Putamen (tissue), 1 donor: ENCODE measurements at regions not wholly inside any gene's neighbourhood (a gene's known extent, or its start where the extent isn't known, plus 50 kb on each side); places are given as distances from the start of the nearest gene placed in this dataset.
"Not testable (repeated sequence)": the region's sequence is repeated elsewhere in the genome, so short reads cannot be mapped to it uniquely, and the experiment has no call there.

Experiments
- DNase-seq: peaks from one replicate; pipeline ENCODE4 v3.0.0-alpha.2; 2016; ENCODE audit warnings: low spot score

- no peak for DNase-seq
Measured at GRCh38 chr17:14547556-14547955, 246.7 kb downstream of the HS3ST3B1 start.

- no peak for DNase-seq
Measured at GRCh38 chr17:14547016-14547415, 246.1 kb downstream of the HS3ST3B1 start.

- DNase-seq: no peak
Measured at GRCh38 chr17:14545156-14545906, 244.4 kb downstream of the HS3ST3B1 start.

GRCh38 chr17:14541714-14542113, 240.8 kb downstream of the HS3ST3B1 start:
- DNase-seq: no peak

- DNase-seq: no peak
Measured at GRCh38 chr17:14539801-14540200, 238.9 kb downstream of the HS3ST3B1 start.

DNA sequence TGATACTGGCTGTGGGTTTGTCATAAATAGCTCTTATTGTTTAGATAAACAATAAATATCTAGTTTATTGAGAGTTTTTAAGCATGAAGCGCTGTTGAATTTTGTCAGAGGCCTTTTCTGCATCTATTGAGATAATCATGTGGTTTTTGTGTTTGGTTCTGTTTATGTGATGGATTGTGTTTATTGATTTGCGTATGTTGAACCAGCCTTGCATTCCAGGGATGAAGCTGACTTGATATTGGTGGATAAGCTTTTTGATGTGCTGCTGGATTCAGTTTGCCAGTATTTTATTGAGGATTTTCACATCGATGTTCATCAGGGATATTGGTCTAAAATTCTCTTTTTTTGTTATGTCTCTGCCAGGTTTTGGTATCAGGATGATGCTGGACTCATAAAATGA, 231.4 kb downstream of the HS3ST3B1 start:
- not testable (repeated sequence) for DNase-seq

- no peak for DNase-seq
Measured at GRCh38 chr17:14525551-14526455, 224.9 kb downstream of the HS3ST3B1 start.

DNA sequence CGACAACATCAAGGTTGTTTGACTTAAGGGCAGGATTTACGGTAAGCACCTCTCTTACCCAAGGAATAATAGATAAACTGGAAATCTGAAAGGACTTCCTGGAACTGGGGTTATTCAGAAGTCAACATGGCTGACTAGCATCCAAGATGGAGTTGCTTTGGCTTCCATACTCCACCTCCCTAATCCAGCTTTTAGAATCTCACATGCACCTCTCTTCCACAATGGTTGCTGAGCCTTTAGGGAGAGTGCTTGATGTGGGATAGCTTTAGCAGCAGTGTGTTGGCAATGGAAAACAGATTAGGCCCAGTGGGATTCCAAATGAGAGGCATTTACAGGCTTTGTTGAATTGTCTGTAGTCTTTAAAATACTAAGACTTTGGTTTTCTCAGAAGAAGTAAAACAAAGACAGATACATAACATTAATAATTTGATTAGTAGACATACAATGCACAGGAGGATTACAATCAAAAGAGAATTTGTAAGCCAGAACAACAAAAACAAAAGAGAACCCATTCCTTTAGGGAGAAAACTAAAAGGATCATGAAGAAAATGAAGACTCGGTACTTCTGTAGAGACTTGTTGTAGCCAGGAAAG, 222.0 kb downstream of the HS3ST3B1 start:
- no peak for DNase-seq

DNA sequence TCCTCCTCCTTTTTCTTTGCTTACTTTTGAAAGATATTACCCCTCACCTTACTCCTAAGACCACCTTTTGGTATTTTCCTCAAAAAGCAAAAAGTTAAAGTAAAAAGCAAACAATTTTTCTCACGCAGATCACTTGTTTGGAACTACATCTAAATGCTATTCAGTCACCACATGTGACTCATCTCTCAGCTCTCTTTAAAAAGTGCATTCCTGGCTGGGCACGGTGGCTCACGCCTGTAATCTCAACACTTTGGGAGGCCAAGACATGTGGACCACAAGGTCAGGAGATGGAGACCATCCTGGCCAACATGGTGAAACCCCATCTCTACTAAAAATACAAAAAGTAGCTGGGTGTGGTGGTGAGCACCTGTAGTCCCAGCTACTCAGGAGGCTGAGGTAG, 218.0 kb downstream of the HS3ST3B1 start:
- DNase-seq: not testable (repeated sequence)

DNA sequence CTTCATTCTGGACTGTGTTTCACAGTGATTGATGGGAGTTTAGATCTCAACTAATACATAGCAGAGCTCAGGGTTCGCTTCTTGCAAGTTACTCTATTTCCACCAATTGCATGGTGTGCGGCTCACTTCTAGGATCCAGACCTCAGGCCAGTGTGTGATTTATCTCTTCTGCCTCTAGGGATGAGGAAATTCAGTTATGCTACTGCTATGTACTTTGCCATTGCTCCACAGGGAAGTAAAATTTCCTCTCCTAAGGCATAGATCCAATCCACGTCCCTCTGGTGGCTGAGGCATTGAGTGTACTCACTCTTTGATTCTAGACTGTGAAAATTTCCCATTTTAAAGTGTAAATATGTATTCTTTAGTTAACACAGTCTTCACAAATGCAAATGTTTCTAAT, 214.1 kb downstream of the HS3ST3B1 start:
- DNase-seq: no peak

DNA sequence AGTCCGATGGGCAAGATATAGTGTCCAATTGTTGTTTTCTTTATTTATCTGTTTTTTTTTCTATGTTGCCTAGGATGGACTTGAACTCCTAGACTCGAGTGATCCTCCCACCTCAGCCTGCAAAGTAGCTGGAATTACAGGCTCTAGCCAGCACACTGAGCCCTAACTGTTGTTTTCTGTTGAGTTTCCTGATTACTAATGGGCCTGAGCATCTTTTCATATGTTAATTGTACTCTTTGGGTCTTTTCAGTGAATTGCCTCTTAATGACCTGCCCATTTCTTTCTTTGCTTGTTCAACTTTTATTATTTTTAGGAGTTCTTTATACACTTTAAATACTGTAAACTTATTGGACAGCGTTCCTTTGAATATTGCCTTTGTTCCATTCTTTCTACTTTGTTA, 213.0 kb downstream of the HS3ST3B1 start:
- no peak for DNase-seq

- no peak for DNase-seq
Measured at GRCh38 chr17:14510136-14510535, 209.3 kb downstream of the HS3ST3B1 start.

DNA sequence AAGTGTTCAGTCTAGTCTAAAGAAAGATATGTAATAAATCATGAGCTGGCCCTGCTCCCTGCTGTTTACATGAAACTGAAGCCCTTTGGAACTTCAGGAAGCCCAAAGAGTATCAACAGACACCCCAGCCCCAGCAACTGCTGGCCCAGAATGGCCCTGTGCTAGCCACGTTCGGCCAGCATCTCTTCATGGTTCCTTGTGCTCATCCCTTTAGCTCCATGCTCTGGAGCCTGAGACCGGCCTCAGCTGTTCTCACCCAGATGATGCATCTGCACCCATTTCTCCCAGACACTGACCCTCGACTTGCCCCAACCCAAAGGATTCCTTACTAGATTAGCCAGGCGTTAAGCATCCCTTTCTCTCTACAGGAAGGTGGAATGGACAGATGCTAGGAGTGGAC, 207.3 kb downstream of the HS3ST3B1 start:
- DNase-seq: no peak

GRCh38 chr17:14506364-14506763, 205.5 kb downstream of the HS3ST3B1 start:
- DNase-seq: no peak

DNA sequence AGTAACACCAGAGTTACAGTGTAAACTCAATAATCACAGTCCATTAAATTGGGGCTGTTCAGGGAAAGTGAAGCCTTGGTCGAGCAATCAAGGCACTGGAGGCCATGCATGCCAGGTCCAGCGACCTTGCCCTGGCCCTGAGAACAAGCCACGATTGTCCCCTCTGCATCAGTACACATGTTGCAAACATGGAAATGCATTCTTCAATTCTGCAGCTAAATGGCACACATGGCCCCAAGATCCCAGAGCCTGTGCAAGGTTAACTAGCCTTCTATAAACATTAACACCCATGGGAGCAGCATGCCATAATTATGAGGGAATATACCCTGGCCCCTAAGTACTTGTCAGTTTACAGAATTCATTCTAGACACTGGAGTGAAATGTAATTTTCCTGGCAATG, 204.7 kb downstream of the HS3ST3B1 start:
- DNase-seq: no peak

- no peak for DNase-seq
Measured at GRCh38 chr17:14499976-14500375, 199.1 kb downstream of the HS3ST3B1 start.

DNA sequence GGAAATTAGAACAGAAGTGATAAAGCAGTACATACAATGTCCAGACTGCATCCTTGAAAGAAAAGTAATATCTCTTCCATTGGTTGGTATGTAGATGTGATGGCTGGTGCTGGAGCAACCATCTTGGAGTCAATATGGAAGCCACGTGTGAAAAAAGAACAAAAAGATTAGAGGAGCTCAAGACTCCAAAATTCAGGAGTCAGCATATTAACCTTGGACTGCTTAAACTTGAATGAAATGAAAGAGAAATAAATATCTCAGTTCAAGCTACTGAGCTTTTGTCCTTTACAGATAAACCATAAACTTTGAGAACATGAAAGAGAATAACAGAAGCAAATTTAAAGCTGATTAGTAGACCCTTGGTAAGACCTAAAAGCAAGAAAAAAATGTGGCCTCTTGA, 197.9 kb downstream of the HS3ST3B1 start:
- no peak for DNase-seq

GRCh38 chr17:14494161-14494560, 193.3 kb downstream of the HS3ST3B1 start:
- DNase-seq: no peak

- DNase-seq: no peak
Measured at GRCh38 chr17:14489986-14490385, 189.1 kb downstream of the HS3ST3B1 start.

- DNase-seq: no peak
Measured at GRCh38 chr17:14488958-14489550, 188.2 kb downstream of the HS3ST3B1 start.

DNA sequence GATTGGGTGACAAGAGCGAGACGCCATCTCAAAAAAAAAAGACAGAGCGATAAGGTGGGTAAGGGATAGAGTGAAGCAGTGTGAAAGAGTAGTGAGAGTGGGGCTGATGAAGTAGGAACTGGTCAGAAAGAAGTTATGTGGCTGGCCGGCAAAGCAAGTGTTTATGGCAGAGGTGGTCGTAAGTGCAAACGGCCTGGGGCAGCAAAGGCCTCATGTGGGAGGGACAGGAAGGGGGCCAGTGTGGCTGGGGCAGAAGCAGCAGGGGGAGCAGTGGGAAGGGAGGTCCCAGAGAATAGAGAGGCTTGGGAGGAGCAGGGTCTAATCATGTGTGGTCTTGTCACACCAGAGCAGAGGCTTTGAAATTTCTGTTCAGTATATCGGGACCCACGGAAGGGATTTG, 186.2 kb downstream of the HS3ST3B1 start:
- DNase-seq: no peak

GRCh38 chr17:14482715-14483114, 181.8 kb downstream of the HS3ST3B1 start:
- DNase-seq: no peak
